H1 (cell line): ENCODE measurements at regions not wholly inside any gene's neighbourhood (a gene's known extent, or its start where the extent isn't known, plus 50 kb on each side); places are given as distances from the start of the nearest gene placed in this dataset.

ENCODE experiments used
- EP300 ChIP-seq, 2 experiments: IDR thresholded peaks; 1 replicate in 1 of 2; 2 replicates in 1 of 2; pipeline ENCODE4 v1.6.1; 2011 to 2012; ENCODE audit warnings: low read depth in 2 of 2, low read length in 2 of 2, mild to moderate bottlenecking in 2 of 2, borderline replicate concordance in 1 of 2, inconsistent platforms in 1 of 2, moderate library complexity in 1 of 2
- GTF2F1 ChIP-seq: IDR thresholded peaks from 2 replicates; pipeline ENCODE4 v1.6.1; 2012; ENCODE audit warnings: low read depth, low read length, improper control_type of control experiment, borderline replicate concordance
- POLR2A ChIP-seq, 2 experiments: IDR thresholded peaks; 1 replicate in 1 of 2; 2 replicates in 1 of 2; pipeline ENCODE4 v1.6.1; 2011; ENCODE audit warnings: low read depth in 2 of 2, low read length in 2 of 2, mild to moderate bottlenecking in 2 of 2; ENCODE audit errors: control extremely low read depth in 1 of 2
- TBP ChIP-seq: IDR thresholded peaks from 2 replicates; pipeline ENCODE4 v1.6.1; 2011; ENCODE audit warnings: low read depth, low read length, improper control_type of control experiment
- TEAD4 ChIP-seq: IDR thresholded peaks from 2 replicates; pipeline ENCODE4 v1.6.1; 2012; ENCODE audit warnings: low read depth, low read length, inconsistent platforms, mixed read lengths

GRCh38 chr1:43056981-43057391 is 98.3 kb upstream of the SLC2A1 start (continued):
- TF ChIP-seq EP300 (IDR thresholded peaks at IDR 0.05; ENCODE audit: borderline replicate concordance in 1 of 2, low read depth in 2 of 2, low read length in 2 of 2) (no peak), TEAD4 (no peak), GTF2F1 (no peak), POLR2A (IDR thresholded peaks at IDR 0.05; ENCODE audit: control extremely low read depth in 1 of 2, low read depth in 2 of 2, low read length in 2 of 2) (no peak), TBP (no peak)
